ENCODE measurements at regions not wholly inside any gene's neighbourhood (a gene's known extent, or its start where the extent isn't known, plus 50 kb on each side); places are given as distances from the start of the nearest gene placed in this dataset.
"Not testable (repeated sequence)": the region's sequence is repeated elsewhere in the genome, so short reads cannot be mapped to it uniquely, and the experiment has no call there.

DNA sequence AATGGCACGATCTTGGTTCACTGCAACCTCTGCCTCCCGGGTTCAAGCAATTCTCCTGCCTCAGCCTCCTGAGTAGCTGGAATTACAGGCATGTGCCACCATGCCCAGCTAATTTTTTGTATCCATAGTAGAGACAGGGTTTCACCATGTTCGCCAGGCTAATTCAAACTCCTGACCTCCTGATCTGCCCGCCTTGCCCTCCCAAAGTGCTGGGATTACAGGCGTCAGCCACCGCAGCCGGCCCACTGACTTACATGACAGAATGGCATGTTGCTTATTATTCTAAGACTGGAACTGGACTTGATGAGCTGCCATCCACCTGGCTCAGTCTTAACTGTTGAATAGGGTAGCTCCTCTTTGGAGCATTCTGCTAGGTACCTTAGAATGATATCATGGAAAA lies 363.6 kb upstream of the CCNH start:
- intact Hi-C loops (cut with DNase I): not testable (repeated sequence)
- DNase-seq (ENCODE audit: low spot score): peak; percentile 57

DNA sequence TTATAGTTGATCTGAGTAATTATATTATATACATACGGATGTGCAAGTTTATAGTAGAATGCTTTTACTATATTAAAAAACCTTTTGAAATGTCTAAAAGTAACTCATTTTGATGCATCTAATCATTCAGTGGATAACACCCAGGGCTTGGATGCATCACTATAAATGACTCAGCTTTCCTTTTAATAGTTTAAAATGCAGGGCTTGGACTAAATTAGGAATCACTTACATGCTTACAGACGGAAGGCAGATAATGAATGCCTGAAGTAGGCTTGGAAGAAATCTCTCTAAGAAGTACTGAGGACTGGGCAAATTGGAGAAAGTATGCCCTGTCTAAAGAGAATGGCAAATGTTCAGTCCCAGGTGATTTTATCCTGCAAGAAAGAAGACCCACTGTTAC lies 362.5 kb upstream of the CCNH start:
- DNase-seq (ENCODE audit: low spot score): no peak
- intact Hi-C loops (cut with DNase I): no loop called here

DNA sequence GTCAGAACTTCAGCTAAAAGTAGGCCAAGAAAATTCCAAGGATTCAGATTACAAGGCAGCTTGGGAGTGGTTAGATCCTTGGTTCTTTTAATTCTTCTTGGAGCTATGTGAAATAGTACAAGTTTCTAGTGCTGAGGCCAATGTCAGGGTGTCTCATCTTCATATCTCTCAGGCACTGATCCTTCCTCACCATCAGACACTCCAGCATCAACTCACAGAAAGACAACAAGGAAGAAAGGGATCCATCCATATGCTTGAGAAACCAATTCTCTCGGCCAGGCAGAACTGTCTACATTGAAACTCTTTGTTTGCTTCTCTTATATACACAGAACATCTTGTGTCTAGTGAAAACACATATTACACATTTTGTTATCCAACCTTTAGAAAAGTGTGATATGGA lies 362.1 kb upstream of the CCNH start:
- intact Hi-C loops (cut with DNase I): no loop called here
- no peak for DNase-seq (ENCODE audit: low spot score)

DNA sequence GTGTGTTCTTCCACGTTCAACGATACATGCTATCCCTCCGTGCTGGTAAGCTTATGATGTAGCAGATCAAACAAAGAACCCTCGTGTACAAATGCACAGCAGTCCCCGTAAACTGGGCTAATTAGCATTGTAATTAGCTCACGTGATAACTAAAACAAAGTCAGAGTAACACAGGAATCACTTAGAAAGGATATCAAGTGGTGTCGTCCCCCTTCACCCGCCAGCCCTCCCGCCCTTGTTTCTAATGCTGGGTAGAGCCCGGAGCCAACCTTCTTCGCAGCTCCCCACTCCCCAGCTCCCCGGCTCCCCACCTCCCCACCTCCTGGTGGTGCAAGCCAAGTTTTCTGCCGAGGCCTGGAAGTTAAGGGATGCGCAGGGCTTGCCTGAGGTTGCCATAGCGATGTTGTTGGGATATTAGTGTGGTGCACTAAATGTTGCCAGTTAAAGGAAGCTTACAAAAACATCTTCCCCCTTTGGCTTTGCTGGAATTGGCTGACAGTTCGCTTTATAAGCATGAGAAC lies 357.9 kb upstream of the CCNH start:
- no peak for DNase-seq (ENCODE audit: low spot score)
- intact Hi-C loops (cut with DNase I): no loop called here

DNA sequence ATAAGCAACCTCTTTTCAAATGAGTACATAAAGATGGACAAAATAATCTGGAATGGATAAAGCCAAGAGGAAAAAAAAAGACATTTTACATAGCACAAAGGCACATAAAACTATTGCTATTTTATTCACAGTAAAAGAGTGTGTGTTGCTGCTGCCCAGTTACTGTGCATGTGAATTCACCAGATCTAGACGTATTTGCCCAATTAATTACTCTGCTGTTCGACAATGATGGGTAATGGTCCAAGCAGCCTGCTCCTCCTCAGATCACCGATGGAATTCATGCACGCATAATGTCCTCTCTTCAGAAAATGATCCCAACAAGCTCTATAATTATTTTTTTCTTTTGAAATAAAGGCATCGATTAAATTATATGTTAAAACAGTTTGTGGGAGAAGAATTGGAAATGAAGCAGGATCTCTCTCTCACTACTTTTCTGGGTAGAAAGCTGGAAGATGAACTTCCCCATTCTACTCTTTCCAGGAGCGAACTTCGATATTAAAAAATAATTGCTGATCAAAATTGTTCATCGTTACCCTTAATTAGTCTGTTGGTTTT lies 357.4 kb upstream of the CCNH start:
- DNase-seq (ENCODE audit: low spot score): no peak
- intact Hi-C loops (cut with DNase I): no loop called here

DNA sequence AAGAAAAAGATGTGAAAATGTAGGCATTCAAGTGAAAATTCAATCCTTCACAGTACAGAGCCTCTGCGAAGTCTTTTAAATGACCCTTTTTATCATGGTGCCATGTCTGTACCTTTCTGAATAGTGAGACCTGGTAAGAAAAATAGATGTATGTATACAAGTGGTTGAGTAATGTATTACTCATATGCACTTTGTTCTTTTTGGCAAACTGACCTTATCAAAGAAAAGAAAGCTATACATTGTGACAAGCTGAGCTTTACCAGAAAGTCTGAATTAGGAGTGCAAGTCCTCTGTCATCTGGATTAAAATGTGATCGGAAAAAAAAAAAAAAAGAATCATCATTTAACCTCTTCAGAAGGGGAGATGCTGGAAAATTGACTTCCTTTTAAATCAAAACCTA lies 356.4 kb upstream of the CCNH start:
- DNase-seq (ENCODE audit: low spot score): no peak
- intact Hi-C loops (cut with DNase I): no loop called here

DNA sequence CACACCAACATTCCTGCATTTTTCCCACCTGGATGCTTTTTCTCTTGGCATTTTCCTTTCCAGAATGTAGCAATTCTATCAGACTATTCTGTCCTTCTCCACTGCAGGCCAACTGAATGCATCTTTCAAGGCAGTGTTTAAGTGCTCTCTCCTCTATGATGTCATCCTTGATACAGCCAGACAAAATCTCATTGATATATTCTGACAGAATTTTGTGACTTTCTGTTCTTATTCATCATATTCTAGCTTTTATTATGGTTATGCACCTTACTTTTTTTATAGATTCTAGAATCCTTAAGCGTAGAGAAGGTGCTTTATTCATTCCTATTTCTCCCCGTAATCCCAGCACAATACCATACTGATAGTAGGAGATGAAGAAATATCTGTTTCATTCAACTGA lies 355.5 kb upstream of the CCNH start:
- intact Hi-C loops (cut with DNase I): no loop called here
- DNase-seq (ENCODE audit: low spot score): no peak

DNA sequence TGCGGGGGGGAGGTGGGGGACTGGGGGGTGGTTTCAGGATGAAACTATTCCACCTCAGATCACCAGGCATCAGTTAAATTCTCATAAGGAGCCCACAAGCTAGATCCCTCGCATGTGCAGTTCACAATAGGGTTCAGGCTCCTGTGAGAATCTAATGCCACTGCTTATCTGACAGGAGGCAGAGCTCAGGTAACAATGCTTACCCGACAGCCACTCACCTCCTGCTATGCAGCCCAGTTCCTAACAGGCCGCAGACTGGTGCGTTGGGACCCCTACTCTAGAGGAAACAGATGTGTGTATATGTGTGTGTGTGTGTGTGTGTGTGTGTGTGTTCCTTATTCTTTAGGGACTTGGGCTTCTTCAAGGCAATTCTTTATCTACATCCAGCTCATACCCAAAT lies 352.3 kb upstream of the CCNH start:
- intact Hi-C loops (cut with DNase I): no loop called here
- no peak for DNase-seq (ENCODE audit: low spot score)

DNA sequence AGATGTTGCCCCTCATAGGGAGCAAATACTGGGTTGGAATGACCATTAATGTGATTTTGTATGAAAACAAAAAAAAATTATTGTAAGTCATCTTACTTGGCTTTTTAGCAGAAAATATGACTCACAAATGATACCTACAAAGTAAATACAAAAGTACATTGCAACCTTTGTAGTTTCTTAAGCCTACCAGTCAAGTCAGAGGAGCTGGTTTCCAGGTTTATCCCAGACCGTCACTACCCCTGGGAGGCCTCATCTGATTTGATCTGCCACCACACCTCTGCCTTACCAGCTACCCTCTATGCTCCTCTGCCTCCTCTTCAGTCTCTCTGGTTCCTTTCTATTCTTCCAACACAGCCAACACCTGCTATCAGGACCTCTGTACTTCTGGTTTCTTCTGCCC lies 349.9 kb upstream of the CCNH start:
- intact Hi-C loops (cut with DNase I): no loop called here

DNA sequence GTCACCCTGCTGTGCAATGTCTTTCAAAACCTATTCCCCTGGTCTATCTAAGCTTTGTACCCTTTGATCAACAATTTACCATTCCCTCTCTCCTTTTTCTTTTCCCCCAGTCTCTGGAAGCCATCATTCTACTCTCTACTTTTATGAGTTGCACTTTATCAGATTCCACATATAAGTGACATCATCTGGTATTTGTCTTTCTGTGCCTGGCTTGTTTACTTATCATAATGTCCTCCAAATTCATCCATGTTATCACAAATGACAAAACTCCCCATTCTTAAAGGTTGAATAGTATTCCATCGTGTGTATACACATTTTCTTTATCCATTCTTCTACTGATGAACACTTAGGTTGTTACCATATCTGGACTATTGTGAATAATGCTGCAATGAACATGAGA lies 344.2 kb upstream of the CCNH start:
- intact Hi-C loops (cut with DNase I): no loop called here
- DNase-seq (ENCODE audit: low spot score): no peak

More for the DNA sequence above, 349.9 kb upstream of the CCNH start:
- DNase-seq (ENCODE audit: low spot score): no peak

DNA sequence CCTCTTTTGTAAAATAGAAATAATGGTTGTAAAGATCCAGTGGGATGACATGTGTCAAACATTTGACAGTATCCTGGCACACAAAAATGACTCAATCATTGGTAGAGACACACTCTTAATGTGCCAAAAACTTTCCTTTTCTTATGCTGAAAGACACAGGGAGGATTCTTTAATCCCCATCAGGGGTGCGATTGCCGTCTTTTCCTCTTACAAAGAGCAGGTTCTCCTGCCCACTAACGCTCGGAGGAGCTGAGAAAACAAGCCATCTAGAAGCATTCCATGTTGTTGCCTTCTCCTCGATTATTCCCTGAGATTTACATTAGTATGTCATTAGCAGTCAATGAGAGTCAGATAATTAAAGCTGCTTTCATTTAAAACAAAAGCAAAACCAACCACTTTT lies 342.6 kb upstream of the CCNH start:
- no peak for DNase-seq (ENCODE audit: low spot score)
- intact Hi-C loops (cut with DNase I): no loop called here

DNA sequence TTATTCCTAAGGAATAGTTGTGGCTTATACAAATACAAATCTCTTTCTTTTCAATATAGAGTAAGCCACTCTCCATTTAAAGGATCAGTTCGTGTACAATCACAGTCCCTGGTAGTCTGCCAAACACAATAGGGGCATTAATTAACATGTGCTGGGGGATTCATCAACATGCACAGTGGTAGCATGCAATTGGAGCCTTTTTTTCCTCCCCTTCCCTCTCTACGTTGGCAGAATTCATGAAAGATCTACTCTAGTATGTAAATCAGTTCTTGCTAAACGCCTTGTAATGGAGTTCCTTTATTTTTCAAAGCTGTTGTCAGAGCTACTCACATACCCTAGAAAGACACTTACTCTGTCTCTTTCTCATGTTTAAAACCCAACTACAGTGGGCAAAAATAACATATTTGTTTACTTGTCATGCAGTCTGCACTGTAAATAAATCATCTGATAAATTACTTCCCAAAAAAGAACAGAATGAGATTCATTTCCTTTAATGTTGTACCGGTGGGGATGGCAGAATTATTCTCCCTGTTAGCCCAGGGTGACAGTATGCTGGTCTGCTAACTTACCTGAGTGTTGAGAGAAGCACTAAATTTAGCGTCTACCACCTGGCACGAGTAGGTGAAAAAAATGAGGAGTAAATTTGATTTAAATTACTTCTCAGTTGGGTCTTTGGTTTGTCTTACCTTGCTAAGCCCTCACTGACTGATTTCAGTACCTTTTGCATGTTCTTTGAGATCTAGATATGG lies 341.5 kb upstream of the CCNH start:
- intact Hi-C loops (cut with DNase I): no loop called here
- DNase-seq (ENCODE audit: low spot score): no peak

DNA sequence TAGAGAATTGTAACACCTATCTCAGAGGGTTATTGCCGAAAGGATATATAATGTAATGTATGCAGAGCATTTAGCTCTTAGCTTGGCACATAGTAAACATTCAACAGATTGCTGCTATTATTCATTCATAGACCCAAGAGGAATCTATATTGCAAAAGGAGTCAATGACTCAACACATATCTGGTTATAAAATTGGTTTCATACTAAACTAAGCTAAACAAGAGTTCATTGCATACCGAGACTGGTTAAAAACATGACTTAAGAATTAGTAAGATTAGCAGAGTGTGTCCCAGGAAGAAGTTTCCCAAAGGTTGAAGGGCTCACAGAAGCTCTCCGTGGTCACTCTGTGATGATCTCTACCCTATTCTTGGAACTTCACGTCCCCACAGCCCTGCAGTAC lies 339.6 kb upstream of the CCNH start:
- DNase-seq (ENCODE audit: low spot score): no peak
- intact Hi-C loops (cut with DNase I): no loop called here

DNA sequence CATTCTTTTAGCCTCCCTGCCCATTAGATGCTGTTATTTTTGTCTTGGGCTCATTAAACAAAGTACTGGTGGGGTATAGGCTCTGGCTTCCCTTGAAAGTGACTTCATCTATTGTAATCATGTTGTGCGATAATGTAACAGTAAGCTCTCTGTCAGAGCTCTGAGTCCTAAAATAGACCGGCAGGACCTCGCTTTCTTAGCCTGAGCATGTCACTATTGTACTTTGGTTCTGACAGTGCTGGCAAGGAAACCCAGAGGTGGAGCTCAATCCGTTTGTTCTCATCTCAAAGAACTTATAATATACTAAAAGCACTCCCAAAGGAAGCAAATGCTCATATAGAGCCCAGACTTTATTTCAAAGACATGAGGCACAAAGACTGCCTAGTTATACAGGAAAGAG lies 339.1 kb upstream of the CCNH start:
- intact Hi-C loops (cut with DNase I): no loop called here

DNA sequence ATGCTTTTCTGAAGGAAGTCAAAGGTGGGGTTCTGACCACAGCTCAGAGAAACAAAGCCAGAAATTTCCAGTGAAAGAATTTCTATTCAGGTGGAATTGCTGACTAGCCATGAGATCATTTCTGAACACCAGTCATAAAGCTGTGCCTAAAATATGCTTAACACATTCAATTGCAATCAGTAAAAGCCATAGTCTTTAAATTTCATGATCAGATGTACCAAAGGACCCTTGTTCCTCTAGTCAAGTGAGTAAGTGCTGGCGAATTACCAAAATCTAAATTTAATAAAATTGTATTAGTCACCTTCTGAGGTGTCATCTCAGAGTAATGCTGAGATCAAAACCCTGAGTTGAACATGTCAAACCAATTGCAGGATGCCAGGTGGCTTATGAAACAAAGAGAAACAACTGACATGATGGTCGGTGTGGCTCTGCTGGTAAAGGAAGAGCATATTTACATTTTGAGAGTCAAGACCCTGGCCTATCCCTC lies 334.2 kb upstream of the CCNH start:
- no peak for DNase-seq (ENCODE audit: low spot score)
- intact Hi-C loops (cut with DNase I): no loop called here

More for the DNA sequence above, 339.1 kb upstream of the CCNH start:
- no peak for DNase-seq (ENCODE audit: low spot score)

DNA sequence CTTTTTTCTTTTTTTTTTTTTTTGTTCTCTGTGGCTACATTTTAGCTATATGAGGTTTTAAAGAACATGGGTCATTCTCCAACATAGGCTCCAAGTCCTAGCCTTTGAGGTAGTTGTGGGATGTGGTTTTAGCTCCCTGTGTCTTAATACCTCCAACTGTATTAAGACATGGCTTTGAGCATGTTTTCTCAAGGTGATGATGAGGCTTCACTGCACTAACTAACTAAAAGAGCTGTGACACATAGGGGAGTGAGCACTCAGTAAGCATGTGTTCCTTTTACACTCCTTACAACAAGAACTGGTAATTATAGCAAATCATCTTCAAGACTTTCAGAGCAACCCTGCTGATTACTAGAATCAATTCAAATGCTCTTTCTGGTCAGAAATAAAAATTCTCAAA lies 333.6 kb upstream of the CCNH start:
- intact Hi-C loops (cut with DNase I): no loop called here
- DNase-seq (ENCODE audit: low spot score): no peak

DNA sequence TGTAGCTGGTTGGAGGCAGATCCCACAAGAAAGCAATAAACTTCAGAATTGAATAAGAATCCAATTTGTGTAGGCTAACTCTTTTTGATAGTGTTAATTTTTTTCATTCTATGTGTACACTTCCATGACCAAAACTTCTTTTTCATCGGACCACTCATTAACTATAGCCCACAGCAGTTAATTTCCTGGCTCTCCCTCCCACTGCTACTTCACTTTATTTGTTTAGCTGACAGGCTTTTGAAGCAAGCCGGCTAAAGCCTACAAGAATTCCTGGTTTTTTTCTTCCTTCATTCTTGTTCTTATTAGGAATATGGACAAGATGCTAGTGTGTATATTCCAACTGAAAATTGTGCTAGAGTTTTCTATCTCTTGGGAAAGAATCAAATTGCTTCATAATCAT lies 329.2 kb upstream of the CCNH start:
- DNase-seq (ENCODE audit: low spot score): no peak
- intact Hi-C loops (cut with DNase I): no loop called here

DNA sequence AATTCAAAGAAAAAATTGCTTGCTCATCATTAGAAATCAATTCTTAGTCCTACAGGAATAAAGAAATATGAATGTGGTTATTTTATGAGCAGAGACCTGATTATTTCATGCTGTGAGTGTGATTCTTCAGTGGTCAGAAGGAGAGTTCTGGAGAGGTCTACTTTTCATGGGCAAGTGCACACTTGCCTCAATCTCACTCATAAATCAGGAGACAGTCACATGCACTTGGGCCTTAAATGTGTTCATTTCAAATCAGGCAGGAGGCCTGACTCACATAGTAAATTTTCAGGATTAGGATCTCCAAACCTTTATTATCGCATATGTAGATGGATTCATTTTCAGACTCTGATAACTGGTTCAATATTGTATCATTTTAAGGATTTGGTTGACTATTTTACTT lies 323.2 kb upstream of the CCNH start:
- DNase-seq (ENCODE audit: low spot score): no peak
- intact Hi-C loops (cut with DNase I): no loop called here

DNA sequence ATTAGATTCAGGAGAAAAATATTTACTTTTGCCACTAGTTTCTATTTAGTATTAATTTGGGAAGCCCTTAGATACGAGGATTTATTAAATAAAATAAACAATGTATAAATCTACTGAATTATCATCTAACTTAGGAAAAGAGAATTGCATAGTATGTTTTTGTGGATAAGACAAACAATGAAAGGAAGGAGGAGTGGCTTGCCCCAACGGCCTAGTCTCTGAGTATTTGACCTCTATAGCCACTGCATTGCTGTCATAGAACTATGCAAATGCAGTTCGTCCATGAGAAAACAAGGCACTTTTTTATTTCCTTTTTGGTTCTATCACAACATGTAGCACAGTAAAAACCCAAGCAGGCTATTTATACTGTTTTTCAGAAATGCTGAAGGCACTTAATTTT lies 321.2 kb upstream of the CCNH start:
- intact Hi-C loops (cut with DNase I): no loop called here
- no peak for DNase-seq (ENCODE audit: low spot score)

DNA sequence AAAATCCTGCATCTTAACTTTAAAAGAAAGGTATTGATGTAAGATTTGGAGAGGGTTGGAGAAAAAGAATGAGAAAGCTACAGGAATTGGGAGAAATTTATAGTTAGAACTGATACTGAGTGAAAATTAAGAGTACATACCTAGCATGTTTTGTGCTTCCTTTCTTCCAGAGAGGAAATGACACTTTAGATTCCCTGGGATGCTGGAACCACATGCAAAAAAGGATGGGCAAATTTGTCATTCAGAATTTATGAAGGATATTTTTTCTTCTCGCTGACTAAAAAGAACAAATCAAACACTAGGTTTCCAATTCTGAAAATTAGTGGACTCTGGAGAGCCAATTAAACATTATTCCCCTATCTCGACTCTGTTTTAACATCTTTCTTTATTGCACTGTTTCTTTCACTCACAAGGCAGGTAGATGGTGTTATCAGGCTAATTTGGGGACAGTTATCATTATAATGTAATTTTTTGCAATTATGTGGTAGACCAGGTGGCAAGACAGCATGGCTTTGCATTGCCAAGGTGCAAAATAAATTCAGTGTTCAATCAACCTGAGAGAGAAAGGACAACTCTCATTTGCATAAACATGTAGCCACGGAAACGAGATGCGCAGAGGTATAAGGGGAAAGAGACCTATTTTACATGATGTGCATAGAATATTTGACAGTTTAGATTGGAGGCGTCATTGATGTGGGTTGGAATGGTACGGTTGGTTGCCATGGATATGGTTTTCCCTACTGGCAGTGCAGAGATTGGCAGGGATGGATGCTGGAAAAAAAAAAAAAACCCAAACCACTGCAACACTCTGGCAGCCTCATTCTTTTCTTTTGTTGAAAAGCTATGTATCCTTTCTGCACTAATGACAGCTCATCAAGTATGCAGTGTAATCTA lies 320.4 kb upstream of the CCNH start:
- intact Hi-C loops (cut with DNase I): no loop called here
- no peak for DNase-seq (ENCODE audit: low spot score)

All from posterior vena cava (tissue), 2 donors.